GM08714 (cell line): ENCODE measurements at regions not wholly inside any gene's neighbourhood (a gene's known extent, or its start where the extent isn't known, plus 50 kb on each side); places are given as distances from the start of the nearest gene placed in this dataset.
"Not testable (repeated sequence)": the region's sequence is repeated elsewhere in the genome, so short reads cannot be mapped to it uniquely, and the experiment has no call there.

Experiments used
- H3K4me3 ChIP-seq: fragments of 200-500 bp; sonication (Bioruptor generic); 2 replicates; pipeline ENCODE4 v1.5.1; 2014; ENCODE audit warnings: mild to moderate bottlenecking, low read length, inconsistent platforms
- ZNF274 ChIP-seq: IDR thresholded peaks from 2 replicates; pipeline ENCODE4 v1.6.1; 2012; ENCODE audit warnings: mild to moderate bottlenecking, low read depth, low read length

DNA sequence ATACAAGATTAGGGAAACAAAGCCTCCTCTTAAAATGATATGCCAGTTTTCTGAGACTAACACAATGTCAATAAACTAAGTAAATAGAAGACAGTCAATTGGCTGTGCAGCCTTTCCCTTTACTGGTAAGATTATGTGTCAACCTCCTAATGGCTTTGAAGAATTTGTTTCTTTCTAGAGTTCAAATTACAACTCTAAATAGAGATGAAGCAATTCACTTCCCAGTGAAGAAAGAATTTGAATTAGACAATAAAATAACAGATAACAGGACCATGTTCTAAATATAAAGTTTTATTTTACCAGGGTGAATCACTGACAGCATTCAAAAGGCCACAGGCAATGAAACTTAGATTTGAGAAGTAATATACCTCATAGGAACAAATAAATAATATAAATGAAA is 680.3 kb downstream of the PLA2G4A start:
- no peak overlapping the region for H3K4me3 ChIP-seq
- no peak for TF ChIP-seq ZNF274

DNA sequence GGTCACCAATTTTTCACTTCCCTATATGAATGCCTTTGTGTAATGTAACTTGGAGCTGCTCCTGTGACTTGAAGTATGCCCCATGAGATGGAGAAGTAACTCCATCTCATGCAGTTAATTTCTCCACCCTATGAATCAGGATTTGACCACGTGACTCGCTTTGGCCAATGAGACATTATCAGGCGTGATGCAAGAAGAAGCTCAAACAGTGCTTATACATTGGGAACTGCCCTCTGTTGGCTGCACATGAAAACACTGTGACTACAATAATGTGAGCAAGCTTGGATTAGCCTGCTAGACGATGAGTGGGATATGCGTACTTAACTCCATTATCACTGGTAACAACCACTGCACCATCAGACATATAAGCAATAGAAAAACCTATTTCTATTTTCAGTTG is 684.4 kb downstream of the PLA2G4A start:
- H3K4me3 ChIP-seq: no peak overlapping the region
- TF ChIP-seq ZNF274: no peak

DNA sequence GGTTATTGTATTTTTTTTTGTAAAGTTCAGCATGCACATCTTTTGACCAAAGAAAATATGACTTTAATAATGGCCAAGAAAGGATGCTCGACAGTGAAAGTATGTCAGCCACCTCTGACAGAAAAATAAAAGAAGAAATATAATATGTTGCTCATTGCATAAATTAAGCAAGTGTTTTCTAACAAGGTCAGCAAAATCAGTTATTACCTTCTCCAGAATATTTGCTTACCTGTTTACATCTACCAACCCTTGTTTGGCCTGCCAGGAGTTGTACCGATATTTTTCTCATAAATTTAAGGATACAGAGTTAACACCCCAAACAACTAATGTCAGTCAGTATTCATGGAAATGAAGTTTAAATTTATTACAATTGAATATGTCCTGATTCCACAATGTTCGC is 685.4 kb downstream of the PLA2G4A start:
- no peak overlapping the region for H3K4me3 ChIP-seq
- no peak for TF ChIP-seq ZNF274

DNA sequence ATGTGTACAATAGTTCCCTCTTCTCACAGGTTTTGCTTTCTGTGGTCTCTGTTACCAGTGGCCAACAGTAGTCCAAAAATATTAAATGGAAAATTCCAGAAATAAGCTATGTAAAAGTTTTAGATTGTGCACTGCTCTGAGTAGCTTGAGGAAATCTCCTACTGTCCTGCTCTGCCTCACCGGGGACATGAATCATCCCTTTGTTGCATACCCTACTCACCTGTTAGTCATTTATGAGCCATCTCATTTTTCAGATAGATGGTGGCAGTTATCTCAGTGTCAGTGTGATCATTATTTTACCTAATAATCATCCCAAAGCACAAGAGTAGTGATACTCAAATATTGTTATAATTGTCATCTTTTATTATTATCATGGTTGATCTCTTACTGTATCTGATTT is 688.1 kb downstream of the PLA2G4A start:
- TF ChIP-seq ZNF274: no peak
- H3K4me3 ChIP-seq: no peak overlapping the region

DNA sequence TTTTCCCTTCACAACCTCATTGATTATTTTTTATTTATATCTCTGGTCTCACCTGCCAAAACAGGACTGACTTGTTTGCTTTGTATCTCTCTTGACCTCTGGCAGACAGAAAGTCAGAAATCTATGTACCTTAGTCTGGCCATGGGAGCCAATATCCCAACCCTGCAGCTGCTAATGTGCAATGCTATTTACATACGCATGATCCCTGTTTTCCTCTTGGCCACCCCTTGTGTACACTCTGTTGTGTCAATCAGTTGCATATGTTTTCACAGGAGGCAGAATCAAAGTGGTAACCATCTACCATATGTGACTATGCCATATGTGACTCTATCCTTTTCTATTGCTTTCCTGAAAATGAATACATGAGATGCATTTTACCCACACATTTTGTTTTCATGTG is 688.8 kb downstream of the PLA2G4A start:
- TF ChIP-seq ZNF274: no peak
- H3K4me3 ChIP-seq: no peak overlapping the region

DNA sequence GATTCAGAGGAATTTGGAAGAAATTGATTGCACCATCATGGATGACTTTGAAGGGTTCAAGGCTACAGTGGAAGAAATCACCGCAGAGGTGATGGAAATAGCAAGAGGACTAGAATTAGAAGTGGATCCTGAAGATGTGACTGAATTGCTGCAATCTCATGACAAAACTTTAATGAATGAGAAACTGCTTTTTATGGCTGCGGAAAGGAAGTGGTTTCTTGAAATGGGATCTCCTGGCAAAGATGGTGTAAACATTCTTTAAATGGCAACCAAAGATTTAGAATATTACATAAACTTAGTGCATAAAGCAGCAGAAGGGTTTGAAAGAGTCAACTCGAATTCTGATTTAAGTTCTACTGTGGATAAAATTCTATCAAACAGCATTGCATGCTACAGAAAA is 698.6 kb downstream of the PLA2G4A start:
- H3K4me3 ChIP-seq: no peak overlapping the region
- TF ChIP-seq ZNF274: no peak

DNA sequence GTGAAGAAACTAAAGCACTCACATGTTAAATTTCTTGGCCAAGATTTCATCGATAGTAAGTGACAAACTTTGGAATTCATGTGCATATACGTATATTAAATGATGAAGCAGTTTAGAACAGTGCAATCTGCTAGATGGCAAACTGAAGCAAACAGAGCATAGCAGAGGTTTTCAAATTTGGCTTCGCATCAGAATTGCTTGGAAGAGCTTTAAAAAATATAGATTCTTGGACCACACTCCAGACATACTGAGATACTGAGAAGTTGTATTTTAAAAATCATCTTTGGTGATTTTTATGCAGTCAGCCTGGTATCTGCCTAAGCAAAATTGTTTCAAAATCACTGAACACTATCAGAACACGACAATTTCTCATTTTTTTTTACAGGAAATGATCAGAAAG is 709.2 kb downstream of the PLA2G4A start:
- no peak overlapping the region for H3K4me3 ChIP-seq
- no peak for TF ChIP-seq ZNF274

DNA sequence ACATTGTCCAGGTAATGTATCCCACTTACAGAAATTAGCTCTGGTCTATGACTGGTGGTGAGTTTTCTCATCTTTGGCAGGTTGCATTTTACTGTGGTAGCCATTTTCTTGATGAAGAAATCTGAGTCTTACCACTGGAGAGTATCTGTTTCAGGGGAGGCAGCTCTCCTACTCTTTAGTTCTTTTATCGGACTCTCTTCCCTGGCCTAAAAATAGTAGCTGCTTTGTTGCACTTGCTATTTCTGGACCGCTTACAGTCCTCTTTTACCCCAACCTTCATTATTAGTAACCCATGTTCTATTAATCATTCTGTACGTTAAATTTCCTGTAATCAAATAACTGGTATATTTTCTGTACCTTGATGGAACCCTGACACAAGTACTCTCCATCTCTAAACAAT is 720.8 kb downstream of the PLA2G4A start:
- TF ChIP-seq ZNF274: no peak
- H3K4me3 ChIP-seq: no peak overlapping the region

DNA sequence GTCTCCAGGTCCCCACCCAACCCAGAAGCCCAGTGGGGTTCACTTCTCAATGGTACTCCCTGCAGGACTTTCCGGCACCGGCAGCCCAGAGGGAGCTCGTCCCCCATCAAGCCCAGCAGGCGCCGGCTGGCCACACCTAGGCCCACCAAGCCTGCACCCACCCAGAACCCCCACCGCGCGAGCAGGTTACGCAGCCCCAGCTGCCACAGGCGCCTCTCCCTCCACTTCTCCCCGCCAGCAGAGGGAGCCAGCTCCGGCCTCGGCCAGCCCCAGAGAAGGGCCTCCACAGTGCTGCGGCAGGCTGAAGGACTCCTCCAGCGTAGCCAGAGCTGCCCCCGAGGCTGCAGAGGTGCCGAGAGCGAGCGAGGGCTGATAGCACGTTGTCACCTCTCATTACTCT is 722.3 kb downstream of the PLA2G4A start:
- no peak for TF ChIP-seq ZNF274
- H3K4me3 ChIP-seq: no peak overlapping the region

DNA sequence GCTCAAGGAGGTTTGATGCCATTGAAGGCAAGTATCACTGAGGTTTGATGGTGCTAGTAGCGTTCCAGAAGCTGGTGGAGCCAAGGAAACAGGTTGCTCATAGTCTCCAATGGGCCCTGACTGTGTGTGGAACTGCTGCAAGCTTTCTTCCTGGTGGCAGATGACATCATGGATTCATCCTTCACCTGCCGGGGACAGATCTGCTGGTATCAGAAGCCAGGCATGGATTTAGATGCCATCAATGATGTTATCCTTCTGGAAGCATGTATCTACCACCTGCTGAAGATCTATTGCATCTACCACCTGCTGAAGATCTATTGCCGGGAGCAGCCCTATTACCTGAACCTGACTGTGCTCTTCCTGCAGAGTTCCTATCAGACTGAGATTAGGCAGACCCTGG is 734.4 kb downstream of the PLA2G4A start:
- TF ChIP-seq ZNF274: no peak

DNA sequence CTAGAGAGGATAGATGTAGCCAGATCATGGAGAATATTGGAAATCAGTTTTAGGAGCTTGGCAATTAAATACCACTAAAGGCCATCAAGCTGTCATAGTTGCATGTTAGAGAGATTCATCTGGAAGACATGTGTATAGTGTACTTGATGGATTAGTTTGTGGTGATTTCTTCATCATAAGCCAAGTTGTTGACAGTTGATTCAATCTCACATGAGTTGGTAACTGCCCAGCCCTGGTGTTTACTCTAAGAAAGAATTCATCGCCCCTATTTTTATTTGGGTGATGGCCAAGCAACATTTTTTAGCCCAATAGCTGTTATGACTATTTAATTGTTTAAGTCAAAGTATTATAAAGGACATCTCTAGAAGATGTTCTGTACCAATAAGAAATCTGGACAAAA is 737.6 kb downstream of the PLA2G4A start:
- TF ChIP-seq ZNF274: no peak
- no peak overlapping the region for H3K4me3 ChIP-seq

More for the DNA sequence above, 734.4 kb downstream of the PLA2G4A start:
- no peak overlapping the region for H3K4me3 ChIP-seq

DNA sequence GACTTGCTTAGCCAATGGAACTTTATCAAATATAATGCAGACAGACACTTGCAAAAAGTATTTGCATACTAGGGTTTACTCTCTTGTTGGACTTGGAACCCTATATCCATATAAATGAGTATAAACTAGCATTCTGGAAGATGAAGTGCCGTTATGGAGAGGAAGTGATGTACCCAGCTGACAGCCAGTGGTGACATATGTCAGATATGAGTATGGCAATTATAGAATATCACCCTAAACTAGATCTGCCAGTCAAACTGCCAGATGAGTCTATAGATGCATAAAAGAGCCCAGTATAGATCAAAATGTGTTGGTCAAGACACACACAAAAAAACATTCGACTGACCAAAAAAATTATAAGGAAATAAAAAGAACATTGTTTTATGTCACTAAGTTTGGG is 739.3 kb downstream of the PLA2G4A start:
- no peak overlapping the region for H3K4me3 ChIP-seq
- TF ChIP-seq ZNF274: no peak

DNA sequence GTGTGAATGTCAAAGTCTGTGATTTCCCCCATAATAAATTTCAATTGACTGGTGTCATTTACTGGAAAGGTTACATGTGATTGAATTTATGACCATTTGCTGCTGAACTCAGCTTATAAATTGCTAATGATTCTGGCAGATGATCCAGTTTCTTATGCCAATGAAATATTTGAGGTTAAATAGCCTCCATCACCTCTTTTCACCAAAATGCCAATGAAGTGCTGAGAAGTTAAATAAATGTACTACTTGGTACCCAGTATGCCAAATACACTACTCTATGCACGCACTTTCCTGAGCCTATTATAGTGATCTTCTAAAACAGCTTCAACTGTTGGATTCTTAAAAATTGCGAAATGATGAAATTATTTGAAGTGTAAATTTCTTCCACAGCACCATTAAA is 741.4 kb downstream of the PLA2G4A start:
- no peak overlapping the region for H3K4me3 ChIP-seq
- no peak for TF ChIP-seq ZNF274

DNA sequence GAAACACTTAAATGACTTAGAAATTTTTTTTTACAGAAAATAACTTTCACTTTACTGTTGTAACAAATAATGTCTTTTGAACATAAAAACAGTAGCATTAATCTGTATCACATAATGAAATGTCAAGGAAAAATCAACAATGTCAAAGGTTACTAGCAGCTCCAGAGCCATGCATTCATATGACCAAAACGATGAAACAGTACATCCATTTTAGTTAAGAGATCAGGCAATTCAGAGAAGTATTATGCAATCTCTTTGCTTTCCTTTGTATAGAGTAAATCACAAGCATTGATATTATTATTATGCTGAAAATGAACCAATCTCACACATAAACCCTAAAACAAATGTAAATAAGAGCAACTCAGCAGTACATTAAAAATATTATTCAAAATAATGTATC is 748.9 kb downstream of the PLA2G4A start:
- no peak for TF ChIP-seq ZNF274
- H3K4me3 ChIP-seq: no peak overlapping the region

DNA sequence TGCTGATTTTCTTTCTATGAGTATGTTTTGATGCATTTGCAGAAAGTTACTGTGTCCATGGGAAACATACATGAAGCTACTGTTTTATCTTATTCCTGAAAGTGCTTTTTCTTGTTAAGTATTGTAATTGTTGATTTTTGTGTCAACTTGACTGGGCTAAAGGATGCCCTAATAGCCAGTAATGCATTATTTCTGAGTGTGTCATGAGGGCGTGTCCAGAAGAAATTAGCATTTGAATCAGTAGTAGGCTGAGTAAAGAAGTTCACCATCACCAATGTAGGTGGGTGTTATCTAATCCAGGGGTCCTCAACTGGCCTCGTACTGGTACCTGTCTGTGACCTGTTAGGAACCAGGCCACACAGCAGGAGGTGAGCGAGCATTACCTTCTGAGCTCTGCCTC is 760.2 kb downstream of the PLA2G4A start:
- TF ChIP-seq ZNF274: no peak

DNA sequence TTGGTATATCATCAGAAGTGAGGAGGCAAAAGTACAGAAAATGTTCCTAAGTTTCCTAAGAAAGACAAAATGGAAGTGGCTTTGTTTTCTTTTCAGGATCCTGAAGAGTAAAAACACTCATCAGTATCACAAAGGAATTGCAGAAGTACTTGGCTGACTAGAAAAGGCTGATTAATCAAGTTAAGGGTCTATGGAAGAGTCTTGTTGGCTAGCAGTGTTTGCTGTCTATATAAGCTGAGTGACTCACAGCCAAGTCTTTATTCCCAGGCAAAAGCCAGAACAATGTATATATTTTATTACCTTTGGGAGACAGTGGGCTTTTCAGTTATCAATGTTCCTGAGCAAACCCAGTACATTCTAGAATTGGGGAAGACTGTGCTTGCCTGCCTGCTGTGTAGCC is 777.0 kb downstream of the PLA2G4A start:
- TF ChIP-seq ZNF274: no peak
- H3K4me3 ChIP-seq: no peak overlapping the region

More for the DNA sequence above, 760.2 kb downstream of the PLA2G4A start:
- H3K4me3 ChIP-seq: no peak overlapping the region

DNA sequence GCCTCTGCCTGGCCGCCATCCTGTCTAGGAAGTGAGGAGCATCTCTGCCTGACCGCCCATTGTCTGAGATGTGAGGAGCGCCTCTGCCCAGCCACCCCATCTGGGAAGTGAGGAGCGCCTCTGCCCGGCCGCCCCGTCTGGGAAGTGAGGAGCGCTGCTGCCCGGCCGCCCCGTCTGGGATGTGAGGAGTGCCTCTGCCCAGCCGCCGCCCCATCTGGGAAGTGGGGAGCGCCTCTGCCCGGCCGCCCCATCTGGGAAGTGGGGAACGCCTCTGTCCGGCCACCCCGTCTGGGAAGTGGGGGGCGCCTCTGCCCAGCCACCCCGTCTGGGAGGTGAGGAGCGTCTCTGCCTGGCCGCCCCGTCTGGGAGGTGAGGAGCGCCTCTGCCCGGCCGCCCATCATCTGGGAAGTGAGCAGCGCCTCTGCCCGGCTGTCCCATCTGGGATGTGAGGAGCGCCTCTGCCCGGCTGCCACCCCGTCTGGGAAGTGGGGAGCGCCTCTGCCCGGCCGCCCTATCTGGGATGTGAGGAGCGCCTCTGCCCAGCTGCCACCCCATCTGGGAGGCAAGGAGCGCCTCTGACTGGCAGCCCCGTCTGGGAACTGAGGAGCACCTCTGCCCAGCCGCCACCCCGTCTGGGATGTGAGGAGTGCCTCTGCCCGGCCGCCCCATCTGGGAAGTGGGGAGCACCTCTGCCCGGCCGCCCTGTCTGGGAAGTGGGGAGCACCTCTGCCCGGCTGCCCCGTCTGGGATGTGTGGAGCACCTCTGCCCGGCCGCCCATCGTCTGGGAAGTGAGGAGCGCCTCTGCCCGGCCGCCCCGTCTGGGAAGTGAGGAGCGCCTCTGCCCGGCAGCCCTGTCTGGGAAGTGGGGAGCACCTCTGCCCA is 787.3 kb downstream of the PLA2G4A start:
- not testable (repeated sequence) for H3K4me3 ChIP-seq

DNA sequence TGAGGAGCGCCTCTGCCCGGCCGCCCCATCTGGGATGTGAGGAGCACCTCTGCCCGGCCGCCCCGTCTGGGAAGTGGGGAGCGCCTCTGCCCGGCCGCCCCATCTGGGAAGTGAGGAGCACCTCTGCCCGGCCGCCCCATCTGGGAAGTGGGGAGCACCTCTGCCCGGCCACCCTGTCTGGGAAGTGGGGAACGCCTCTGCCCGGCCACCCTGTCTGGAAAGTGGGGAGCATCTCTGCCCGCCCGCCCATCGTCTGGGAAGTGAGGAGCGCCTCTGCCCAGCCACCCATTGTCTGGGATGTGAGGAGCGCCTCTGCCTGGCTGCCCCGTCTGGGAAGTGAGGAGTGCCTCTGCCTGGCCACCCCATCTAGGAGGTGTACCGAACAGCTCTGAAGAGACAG is 788.1 kb downstream of the PLA2G4A start:
- not testable (repeated sequence) for H3K4me3 ChIP-seq
